ENCODE measurements at regions not wholly inside any gene's neighbourhood (a gene's known extent, or its start where the extent isn't known, plus 50 kb on each side); places are given as distances from the start of the nearest gene placed in this dataset.

DNA sequence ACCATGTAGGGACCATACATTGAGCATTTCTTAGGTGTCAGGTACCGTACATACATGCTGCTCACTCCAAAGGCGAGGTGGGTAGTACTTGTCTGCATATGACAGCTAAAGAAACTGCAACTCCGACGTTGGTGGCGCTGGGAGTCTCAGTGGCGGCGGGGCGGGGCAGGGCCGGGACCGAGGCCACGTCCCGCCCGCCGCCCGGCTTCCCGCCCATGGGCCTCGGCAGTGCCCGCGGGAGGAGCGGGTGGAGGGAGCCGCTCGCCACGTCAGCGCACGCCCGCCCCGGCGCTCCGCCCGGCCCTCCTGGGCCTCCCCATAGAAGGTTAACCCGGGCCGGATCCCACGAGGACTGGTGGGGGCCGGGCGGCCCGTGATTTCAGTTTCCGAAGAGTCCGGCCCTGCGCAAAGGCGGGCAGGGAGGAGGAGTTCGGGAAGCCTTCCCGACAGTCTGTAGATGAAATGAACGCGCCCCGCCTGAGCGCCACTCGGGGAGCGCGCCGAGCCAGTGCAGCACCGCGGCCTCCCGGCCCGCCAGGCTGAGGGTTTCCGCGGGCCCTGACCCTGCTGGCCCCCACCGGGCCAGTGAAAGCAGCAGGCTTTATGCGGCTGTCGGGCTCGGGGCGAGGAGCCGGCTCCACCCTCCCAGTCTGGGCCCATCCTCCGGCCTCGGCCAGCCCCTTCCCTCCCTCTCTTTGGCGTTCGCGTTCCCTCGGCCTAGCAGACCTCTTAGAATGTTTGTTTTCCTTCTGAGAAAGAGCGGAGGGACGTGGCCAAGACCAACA lies 119.9 kb upstream of the JUN start:
- TF ChIP-seq ZNF274 (IDR thresholded peaks at IDR 0.05; ENCODE audit: borderline replicate concordance, low read depth, low read length) (no peak), TAF1 (IDR thresholded peaks at IDR 0.05; ENCODE audit: control insufficient read depth, extremely low read depth, insufficient read depth, low read length, severe bottlenecking) (no peak), RFX5 (IDR thresholded peaks at IDR 0.05; ENCODE audit: low read depth, low read length) (no peak), ETV6 (IDR thresholded peaks at IDR 0.05; ENCODE audit: borderline replicate concordance in 1 of 2, low read depth in 2 of 2, low read length in 1 of 2) (no peak), ETV6 (CRISPR knock-in tag; IDR thresholded peaks at IDR 0.05; ENCODE audit: borderline replicate concordance) (no peak), RAD21 (CRISPR knock-in tag; conservative IDR thresholded peaks at IDR 0.05 in 1 of 2, IDR thresholded peaks at IDR 0.05 in 1 of 2) (no peak), TCF7L2 (IDR thresholded peaks at IDR 0.05; ENCODE audit: low read depth, low read length) (no peak), CHD1 (IDR thresholded peaks at IDR 0.05; ENCODE audit: low read length) (no peak), SLC30A9 (CRISPR knock-in tag; IDR thresholded peaks at IDR 0.05) (no peak)
